ENCODE measurements at regions not wholly inside any gene's neighbourhood (a gene's known extent, or its start where the extent isn't known, plus 50 kb on each side); places are given as distances from the start of the nearest gene placed in this dataset.

- no peaks in the 10 kb centered on the region for H3K36me3 ChIP-seq (ENCODE audit: control insufficient read depth, insufficient read depth, low read length)
- peaks cover 2% of the 10 kb centered on the region for H3K27me3 ChIP-seq (ENCODE audit: control insufficient read depth, insufficient read depth, low read length)
- TF ChIP-seq EZH2 (IDR thresholded peaks at IDR 0.05; ENCODE audit: low read length, missing control alignments) (no peak), CTCF (conservative IDR thresholded peaks at IDR 0.05 in 1 of 2, IDR thresholded peaks at IDR 0.05 in 1 of 2; ENCODE audit: low read depth in 1 of 2, low read length in 2 of 2) (no peak)
- H3K4me2 ChIP-seq (ENCODE audit: extremely low read depth, insufficient read depth, low read length) = no peak overlapping the region
- H3K4me1 ChIP-seq (ENCODE audit: control insufficient read depth, extremely low read depth, insufficient read depth, low read length) = no peaks in the 10 kb centered on the region
- no peak overlapping the region for H3K9ac ChIP-seq (ENCODE audit: insufficient read depth, low read length)
- H4K20me1 ChIP-seq (ENCODE audit: control insufficient read depth, extremely low read depth, insufficient read depth, low read length) = no peaks in the 10 kb centered on the region
- DNase-seq (ENCODE audit: low read depth in 2 of 2) = no peak
- H2AFZ ChIP-seq (ENCODE audit: low read length) = no peak overlapping the region
- H3K9me3 ChIP-seq (ENCODE audit: control insufficient read depth, insufficient read depth, low read depth, low read length) = no peaks in the 10 kb centered on the region
- no peaks in the 10 kb centered on the region for H3K79me2 ChIP-seq (ENCODE audit: control insufficient read depth, insufficient read depth, low read length)
- no peak overlapping the region for H3K27ac ChIP-seq (ENCODE audit: insufficient read depth, low read length)
- no peak overlapping the region for H3K4me3 ChIP-seq (replicated peaks in 1 of 4; ENCODE audit: control extremely low read depth in 1 of 4, insufficient read depth in 1 of 4, low read depth in 3 of 4, low read length in 4 of 4)
Measured at GRCh38 chr9:126158588-126159429, 167.8 kb upstream of the MVB12B start.

GRCh38 chr9:126159430-126160060, 167.1 kb upstream of the MVB12B start:
- no peaks in the 10 kb centered on the region for H3K36me3 ChIP-seq (ENCODE audit: control insufficient read depth, insufficient read depth, low read length)
- H3K9me3 ChIP-seq (ENCODE audit: control insufficient read depth, insufficient read depth, low read depth, low read length) = no peaks in the 10 kb centered on the region

More at GRCh38 chr9:126159430-126160060, 167.1 kb upstream of the MVB12B start:
- TF ChIP-seq EZH2 (IDR thresholded peaks at IDR 0.05; ENCODE audit: low read length, missing control alignments) (no peak), CTCF (conservative IDR thresholded peaks at IDR 0.05 in 1 of 2, IDR thresholded peaks at IDR 0.05 in 1 of 2; ENCODE audit: low read depth in 1 of 2, low read length in 2 of 2) (no peak)
- no peak overlapping the region for H3K4me3 ChIP-seq (replicated peaks in 1 of 4; ENCODE audit: control extremely low read depth in 1 of 4, insufficient read depth in 1 of 4, low read depth in 3 of 4, low read length in 4 of 4)
- no peak for DNase-seq (ENCODE audit: low read depth in 2 of 2)
- no peak overlapping the region for H3K27ac ChIP-seq (ENCODE audit: insufficient read depth, low read length)
- peaks cover 2% of the 10 kb centered on the region for H3K27me3 ChIP-seq (ENCODE audit: control insufficient read depth, insufficient read depth, low read length)
- no peaks in the 10 kb centered on the region for H4K20me1 ChIP-seq (ENCODE audit: control insufficient read depth, extremely low read depth, insufficient read depth, low read length)
- no peak overlapping the region for H2AFZ ChIP-seq (ENCODE audit: low read length)
- H3K4me1 ChIP-seq (ENCODE audit: control insufficient read depth, extremely low read depth, insufficient read depth, low read length) = no peaks in the 10 kb centered on the region
- no peak overlapping the region for H3K9ac ChIP-seq (ENCODE audit: insufficient read depth, low read length)
- no peaks in the 10 kb centered on the region for H3K79me2 ChIP-seq (ENCODE audit: control insufficient read depth, insufficient read depth, low read length)
- no peak overlapping the region for H3K4me2 ChIP-seq (ENCODE audit: extremely low read depth, insufficient read depth, low read length)

Data from fibroblast of lung (primary cell).